A673 (cell line): ENCODE measurements at regions not wholly inside any gene's neighbourhood (a gene's known extent, or its start where the extent isn't known, plus 50 kb on each side); places are given as distances from the start of the nearest gene placed in this dataset.

ENCODE experiments used
- EZH2 ChIP-seq: fragments of 200-600 bp; sonication (generic); IDR thresholded peaks from 2 replicates; pipeline ENCODE4 v1.6.1; 2017; ENCODE audit warnings: borderline replicate concordance, low read depth, mild to moderate bottlenecking, mixed read lengths, antibody characterized with exemption, low read length; ENCODE audit not compliant: poor library complexity, severe bottlenecking
- TF ChIP-seq, protein P1 (sequence below): fragments of 300-800, 200-600 bp; sonication (generic); conservative IDR thresholded peaks from 2 replicates; pipeline ENCODE4 v1.5.1; 2017; ENCODE audit warnings: low read depth, mild to moderate bottlenecking, antibody characterized with exemption, low read length, moderate library complexity, mixed read lengths

- TF ChIP-seq, protein P1, sequence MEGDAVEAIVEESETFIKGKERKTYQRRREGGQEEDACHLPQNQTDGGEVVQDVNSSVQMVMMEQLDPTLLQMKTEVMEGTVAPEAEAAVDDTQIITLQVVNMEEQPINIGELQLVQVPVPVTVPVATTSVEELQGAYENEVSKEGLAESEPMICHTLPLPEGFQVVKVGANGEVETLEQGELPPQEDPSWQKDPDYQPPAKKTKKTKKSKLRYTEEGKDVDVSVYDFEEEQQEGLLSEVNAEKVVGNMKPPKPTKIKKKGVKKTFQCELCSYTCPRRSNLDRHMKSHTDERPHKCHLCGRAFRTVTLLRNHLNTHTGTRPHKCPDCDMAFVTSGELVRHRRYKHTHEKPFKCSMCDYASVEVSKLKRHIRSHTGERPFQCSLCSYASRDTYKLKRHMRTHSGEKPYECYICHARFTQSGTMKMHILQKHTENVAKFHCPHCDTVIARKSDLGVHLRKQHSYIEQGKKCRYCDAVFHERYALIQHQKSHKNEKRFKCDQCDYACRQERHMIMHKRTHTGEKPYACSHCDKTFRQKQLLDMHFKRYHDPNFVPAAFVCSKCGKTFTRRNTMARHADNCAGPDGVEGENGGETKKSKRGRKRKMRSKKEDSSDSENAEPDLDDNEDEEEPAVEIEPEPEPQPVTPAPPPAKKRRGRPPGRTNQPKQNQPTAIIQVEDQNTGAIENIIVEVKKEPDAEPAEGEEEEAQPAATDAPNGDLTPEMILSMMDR: no peak
- no peak for TF ChIP-seq EZH2
Measured at GRCh38 chr4:119692001-119692400, 63.4 kb upstream of the PDE5A start.
